ENCODE measurements at regions not wholly inside any gene's neighbourhood (a gene's known extent, or its start where the extent isn't known, plus 50 kb on each side); places are given as distances from the start of the nearest gene placed in this dataset.

- TF ChIP-seq, protein P1, sequence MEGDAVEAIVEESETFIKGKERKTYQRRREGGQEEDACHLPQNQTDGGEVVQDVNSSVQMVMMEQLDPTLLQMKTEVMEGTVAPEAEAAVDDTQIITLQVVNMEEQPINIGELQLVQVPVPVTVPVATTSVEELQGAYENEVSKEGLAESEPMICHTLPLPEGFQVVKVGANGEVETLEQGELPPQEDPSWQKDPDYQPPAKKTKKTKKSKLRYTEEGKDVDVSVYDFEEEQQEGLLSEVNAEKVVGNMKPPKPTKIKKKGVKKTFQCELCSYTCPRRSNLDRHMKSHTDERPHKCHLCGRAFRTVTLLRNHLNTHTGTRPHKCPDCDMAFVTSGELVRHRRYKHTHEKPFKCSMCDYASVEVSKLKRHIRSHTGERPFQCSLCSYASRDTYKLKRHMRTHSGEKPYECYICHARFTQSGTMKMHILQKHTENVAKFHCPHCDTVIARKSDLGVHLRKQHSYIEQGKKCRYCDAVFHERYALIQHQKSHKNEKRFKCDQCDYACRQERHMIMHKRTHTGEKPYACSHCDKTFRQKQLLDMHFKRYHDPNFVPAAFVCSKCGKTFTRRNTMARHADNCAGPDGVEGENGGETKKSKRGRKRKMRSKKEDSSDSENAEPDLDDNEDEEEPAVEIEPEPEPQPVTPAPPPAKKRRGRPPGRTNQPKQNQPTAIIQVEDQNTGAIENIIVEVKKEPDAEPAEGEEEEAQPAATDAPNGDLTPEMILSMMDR (IDR thresholded peaks at IDR 0.05): no peak
- no peak for TF ChIP-seq POLR2A (IDR thresholded peaks at IDR 0.05)
These were observed 64.0 kb upstream of the THBS2 start for GRCh38 chr6:169317441-169318202.

Measured in Peyer's patch (tissue), 4 donors.